ENCODE measurements at regions not wholly inside any gene's neighbourhood (a gene's known extent, or its start where the extent isn't known, plus 50 kb on each side); places are given as distances from the start of the nearest gene placed in this dataset.

DNA sequence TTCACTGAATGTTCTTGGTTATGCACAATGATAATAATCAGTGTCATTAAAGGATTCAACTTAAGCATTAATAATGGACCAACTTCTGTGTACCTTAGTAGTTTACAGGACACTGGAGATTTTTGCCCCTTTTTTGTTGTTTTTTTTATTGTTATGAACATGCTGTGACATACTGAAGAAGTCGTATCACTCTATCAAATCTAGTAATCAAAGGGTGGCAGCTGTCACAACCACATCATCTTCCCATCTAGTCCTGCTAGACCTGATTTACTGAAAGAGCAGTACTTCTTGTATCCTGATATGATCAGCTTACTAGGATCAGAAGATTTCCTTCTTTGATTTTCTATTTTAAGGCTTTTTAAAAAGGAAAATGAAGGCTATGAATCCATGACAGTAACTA is 504.6 kb upstream of the CELF2 start:
- Mint-ChIP-seq H3K27ac (no peak overlapping the region), H3K4me3 (no peak overlapping the region), H3K36me3 (ENCODE audit: low read depth) (no peaks in the 10 kb centered on the region), H3K4me1 (peaks cover 13% of the 10 kb centered on the region), H3K27me3 (ENCODE audit: low read depth, poor library complexity) (peaks cover 9% of the 10 kb centered on the region), H3K9me3 (no peaks in the 10 kb centered on the region)
- TF ChIP-seq, protein P1, sequence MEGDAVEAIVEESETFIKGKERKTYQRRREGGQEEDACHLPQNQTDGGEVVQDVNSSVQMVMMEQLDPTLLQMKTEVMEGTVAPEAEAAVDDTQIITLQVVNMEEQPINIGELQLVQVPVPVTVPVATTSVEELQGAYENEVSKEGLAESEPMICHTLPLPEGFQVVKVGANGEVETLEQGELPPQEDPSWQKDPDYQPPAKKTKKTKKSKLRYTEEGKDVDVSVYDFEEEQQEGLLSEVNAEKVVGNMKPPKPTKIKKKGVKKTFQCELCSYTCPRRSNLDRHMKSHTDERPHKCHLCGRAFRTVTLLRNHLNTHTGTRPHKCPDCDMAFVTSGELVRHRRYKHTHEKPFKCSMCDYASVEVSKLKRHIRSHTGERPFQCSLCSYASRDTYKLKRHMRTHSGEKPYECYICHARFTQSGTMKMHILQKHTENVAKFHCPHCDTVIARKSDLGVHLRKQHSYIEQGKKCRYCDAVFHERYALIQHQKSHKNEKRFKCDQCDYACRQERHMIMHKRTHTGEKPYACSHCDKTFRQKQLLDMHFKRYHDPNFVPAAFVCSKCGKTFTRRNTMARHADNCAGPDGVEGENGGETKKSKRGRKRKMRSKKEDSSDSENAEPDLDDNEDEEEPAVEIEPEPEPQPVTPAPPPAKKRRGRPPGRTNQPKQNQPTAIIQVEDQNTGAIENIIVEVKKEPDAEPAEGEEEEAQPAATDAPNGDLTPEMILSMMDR (IDR thresholded peaks at IDR 0.05): no peak
- no peak for DNase-seq

DNA sequence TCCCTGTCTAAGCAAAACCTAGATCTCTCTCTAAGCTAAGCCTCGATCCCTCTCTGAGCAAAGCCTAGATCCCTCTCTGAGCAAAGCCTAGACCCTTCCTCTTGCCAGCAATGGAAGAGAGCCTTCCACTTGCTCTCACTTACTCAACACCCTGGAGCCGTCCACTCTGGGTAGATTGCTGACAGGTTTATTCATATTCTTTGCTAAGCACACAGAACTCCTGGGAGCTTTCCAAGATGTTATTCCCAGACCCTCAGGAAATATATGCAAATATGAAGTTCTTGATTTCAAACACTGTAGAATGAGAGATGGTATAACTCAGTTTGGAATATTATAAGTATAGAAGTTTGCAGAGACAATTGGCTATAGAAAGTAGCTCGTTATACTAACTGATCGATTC is 503.8 kb upstream of the CELF2 start:
- Mint-ChIP-seq H3K4me1 (peaks cover 14% of the 10 kb centered on the region), H3K36me3 (ENCODE audit: low read depth) (no peaks in the 10 kb centered on the region), H3K4me3 (no peak overlapping the region), H3K9me3 (no peaks in the 10 kb centered on the region), H3K27me3 (ENCODE audit: low read depth, poor library complexity) (peaks cover 6% of the 10 kb centered on the region), H3K27ac (no peak overlapping the region)
- no peak for DNase-seq
- TF ChIP-seq, protein P1 (IDR thresholded peaks at IDR 0.05): no peak

DNA sequence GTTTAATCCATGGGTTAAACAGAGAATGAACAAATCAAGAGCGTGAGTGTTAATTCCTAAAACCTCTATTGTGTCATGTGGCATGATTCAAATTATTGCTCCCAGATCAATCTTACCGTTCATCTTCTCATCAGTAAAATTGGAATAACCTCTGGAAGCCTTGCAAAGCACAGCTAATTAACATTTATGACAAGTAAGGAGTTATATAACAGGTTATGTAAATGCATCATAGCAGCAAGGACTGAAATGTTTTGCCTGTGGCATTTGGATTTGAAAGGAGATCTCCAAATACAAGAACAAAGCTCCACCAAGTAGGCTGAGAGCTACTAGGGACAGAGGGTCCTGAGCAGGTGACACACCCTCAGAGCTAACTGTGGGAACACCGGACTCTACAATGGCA is 502.9 kb upstream of the CELF2 start:
- H3K27me3 Mint-ChIP-seq (ENCODE audit: low read depth, poor library complexity): peaks cover 6% of the 10 kb centered on the region
- H3K27ac Mint-ChIP-seq: no peak overlapping the region
- no peaks in the 10 kb centered on the region for H3K9me3 Mint-ChIP-seq
- peaks cover 14% of the 10 kb centered on the region for H3K4me1 Mint-ChIP-seq
- TF ChIP-seq, protein P1 (IDR thresholded peaks at IDR 0.05): no peak
- no peak for DNase-seq
- no peaks in the 10 kb centered on the region for H3K36me3 Mint-ChIP-seq (ENCODE audit: low read depth)
- no peak overlapping the region for H3K4me3 Mint-ChIP-seq

DNA sequence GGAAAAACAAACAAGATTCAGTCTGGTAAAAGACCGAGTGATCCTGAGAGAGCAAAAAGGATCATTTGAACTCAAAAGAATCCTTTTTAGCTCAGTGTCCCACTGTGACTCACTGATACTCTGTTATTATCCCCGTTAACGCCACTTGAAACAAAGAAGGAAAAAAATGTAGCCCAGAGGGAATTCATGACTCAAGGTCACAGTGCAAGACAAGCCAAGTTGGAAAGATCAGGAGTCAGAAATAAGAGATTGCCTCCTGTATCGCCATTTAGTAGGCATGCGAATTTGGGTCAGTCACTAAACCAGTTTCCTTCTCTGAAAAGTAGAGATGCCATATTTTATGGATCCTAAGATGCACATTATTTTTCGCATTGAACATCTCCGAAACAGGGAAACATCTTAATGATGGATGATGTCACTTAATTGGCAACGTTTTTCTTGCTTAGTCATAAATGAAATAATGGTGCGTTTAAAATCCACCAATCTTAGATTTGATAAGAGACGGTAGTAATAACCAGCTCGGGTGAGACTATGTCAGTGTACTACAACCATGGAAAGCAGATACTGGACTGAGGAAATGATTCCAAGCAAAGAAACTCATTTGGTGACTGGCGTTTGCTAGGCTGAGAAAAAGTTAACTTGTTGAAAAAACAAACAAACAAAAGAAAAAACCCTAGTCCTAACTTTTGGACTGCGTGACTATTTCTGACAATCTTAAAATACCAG is 502.0 kb upstream of the CELF2 start:
- Mint-ChIP-seq H3K27ac (no peak overlapping the region), H3K4me3 (no peak overlapping the region), H3K27me3 (ENCODE audit: low read depth, poor library complexity) (peaks cover 6% of the 10 kb centered on the region), H3K36me3 (ENCODE audit: low read depth) (no peaks in the 10 kb centered on the region), H3K4me1 (peaks cover 14% of the 10 kb centered on the region), H3K9me3 (no peaks in the 10 kb centered on the region)
- DNase-seq: no peak
- TF ChIP-seq, protein P1 (IDR thresholded peaks at IDR 0.05): no peak

DNA sequence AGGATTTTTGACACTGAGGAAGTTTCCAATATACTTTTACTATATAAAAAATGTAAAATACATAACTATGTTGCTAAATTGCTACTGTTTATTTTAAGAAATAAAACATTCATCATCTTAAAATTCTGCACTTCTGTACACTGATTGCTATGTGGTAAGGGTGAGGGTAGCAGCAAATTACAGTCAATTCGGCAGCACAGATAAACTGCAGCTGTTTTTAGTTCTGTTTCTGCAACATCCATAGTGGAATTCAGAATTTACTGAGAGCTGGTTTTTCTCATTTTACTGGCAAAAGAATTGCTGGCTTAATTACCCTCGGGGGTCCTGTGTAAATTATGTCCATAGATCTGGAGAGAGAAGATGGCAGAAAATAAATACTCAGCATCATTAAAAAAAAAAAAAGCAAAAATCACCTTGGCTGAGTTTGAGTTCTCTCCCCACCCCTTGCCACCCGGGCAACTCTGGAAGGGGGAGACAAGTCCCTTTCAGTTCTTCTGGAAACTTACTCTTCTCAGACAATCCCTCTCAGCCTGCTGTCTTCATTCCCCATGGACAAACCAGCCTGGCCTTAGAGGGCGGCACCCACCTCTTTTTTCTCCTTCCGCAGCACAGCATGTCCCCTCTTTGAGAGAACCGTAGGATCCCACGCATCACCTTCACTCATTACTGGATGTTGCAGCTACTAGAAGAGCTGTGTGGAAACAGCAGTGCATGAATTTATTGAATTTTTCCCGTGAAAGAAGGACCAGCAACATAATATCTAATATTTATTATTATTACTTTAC is 501.1 kb upstream of the CELF2 start:
- H3K9me3 Mint-ChIP-seq: no peaks in the 10 kb centered on the region
- no peak for DNase-seq
- H3K27ac Mint-ChIP-seq: no peak overlapping the region
- TF ChIP-seq, protein P1 (IDR thresholded peaks at IDR 0.05): no peak
- H3K4me1 Mint-ChIP-seq: peaks cover 14% of the 10 kb centered on the region
- H3K27me3 Mint-ChIP-seq (ENCODE audit: low read depth, poor library complexity): peaks cover 6% of the 10 kb centered on the region
- no peak overlapping the region for H3K4me3 Mint-ChIP-seq
- no peaks in the 10 kb centered on the region for H3K36me3 Mint-ChIP-seq (ENCODE audit: low read depth)

Data from nephron progenitor cell (in vitro differentiated cells).